Breast epithelium (tissue), 3 donors: ENCODE measurements at regions not wholly inside any gene's neighbourhood (a gene's known extent, or its start where the extent isn't known, plus 50 kb on each side); places are given as distances from the start of the nearest gene placed in this dataset.

Experiments
- POLR2AphosphoS5 ChIP-seq, 3 donors: sonication (generic); formaldehyde crosslinking; IDR thresholded peaks; one replicate each; pipeline ENCODE4 v1.6.1; 2017; ENCODE audit warnings: antibody characterized with exemption in 3 of 3
- TF ChIP-seq, protein P1 (sequence below), 3 donors: fragments of 450-650 bp; IDR thresholded peaks; one replicate each; pipeline ENCODE4 v1.5.1; 2016 to 2017; ENCODE audit warnings: antibody characterized with exemption in 3 of 3, mild to moderate bottlenecking in 3 of 3, moderate library complexity in 3 of 3

GRCh38 chr3:56938530-56938929, 121.9 kb upstream of the SPATA12 start:
- TF ChIP-seq, protein P1, sequence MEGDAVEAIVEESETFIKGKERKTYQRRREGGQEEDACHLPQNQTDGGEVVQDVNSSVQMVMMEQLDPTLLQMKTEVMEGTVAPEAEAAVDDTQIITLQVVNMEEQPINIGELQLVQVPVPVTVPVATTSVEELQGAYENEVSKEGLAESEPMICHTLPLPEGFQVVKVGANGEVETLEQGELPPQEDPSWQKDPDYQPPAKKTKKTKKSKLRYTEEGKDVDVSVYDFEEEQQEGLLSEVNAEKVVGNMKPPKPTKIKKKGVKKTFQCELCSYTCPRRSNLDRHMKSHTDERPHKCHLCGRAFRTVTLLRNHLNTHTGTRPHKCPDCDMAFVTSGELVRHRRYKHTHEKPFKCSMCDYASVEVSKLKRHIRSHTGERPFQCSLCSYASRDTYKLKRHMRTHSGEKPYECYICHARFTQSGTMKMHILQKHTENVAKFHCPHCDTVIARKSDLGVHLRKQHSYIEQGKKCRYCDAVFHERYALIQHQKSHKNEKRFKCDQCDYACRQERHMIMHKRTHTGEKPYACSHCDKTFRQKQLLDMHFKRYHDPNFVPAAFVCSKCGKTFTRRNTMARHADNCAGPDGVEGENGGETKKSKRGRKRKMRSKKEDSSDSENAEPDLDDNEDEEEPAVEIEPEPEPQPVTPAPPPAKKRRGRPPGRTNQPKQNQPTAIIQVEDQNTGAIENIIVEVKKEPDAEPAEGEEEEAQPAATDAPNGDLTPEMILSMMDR (IDR thresholded peaks at IDR 0.05): no peak
- TF ChIP-seq POLR2AphosphoS5 (IDR thresholded peaks at IDR 0.05): no peak
